WTC11 (cell line): ENCODE measurements at regions not wholly inside any gene's neighbourhood (a gene's known extent, or its start where the extent isn't known, plus 50 kb on each side); places are given as distances from the start of the nearest gene placed in this dataset.

Experiments used
- ATAC-seq: fragments of 200-7000 bp; cut with Tn5 transposase; 2 replicates; pipeline ENCODE4 v1.10.0; 2021; ENCODE audit warnings: mild to moderate bottlenecking, moderate library complexity
- CTCF ChIA-PET: fragments of 300-600 bp; sonication (Branson Sonifier 250); formaldehyde crosslinking; loops from one replicate; lab custom pipeline; 2021; ENCODE audit warnings: antibody characterized with exemption; lab: Charles Lee
- POLR2A ChIA-PET: fragments of 350-600 bp; sonication (Branson Sonifier 250); formaldehyde crosslinking; loops from one replicate; lab custom pipeline; 2021; ENCODE audit warnings: antibody characterized with exemption; lab: Charles Lee
- DNase-seq: peaks from one replicate; pipeline ENCODE4 v3.0.0; 2021; ENCODE audit warnings: low spot score
- H3K27ac Mint-ChIP-seq: 2 replicates; pipeline ENCODE4 v1.8.0; 2021; ENCODE audit warnings: mixed read lengths
- H3K27me3 Mint-ChIP-seq: 2 replicates; pipeline ENCODE4 v1.8.0; 2021; ENCODE audit warnings: low read depth, mild to moderate bottlenecking, moderate library complexity, mixed read lengths
- H3K36me3 Mint-ChIP-seq: 2 replicates; pipeline ENCODE4 v1.8.0; 2021; ENCODE audit warnings: mixed read lengths
- H3K4me1 Mint-ChIP-seq: 2 replicates; pipeline ENCODE4 v1.8.0; 2022; ENCODE audit warnings: mixed read lengths
- H3K4me3 Mint-ChIP-seq: 2 replicates; pipeline ENCODE4 v1.8.0; 2021; ENCODE audit warnings: mild to moderate bottlenecking, moderate library complexity, mixed read lengths
- H3K9me3 Mint-ChIP-seq: 2 replicates; pipeline ENCODE4 v1.8.0; 2021; ENCODE audit warnings: mixed read lengths
- CREB1 ChIP-seq: sonication (generic); formaldehyde crosslinking; IDR thresholded peaks from 2 replicates; pipeline ENCODE4 v1.8.0; 2023; ENCODE audit warnings: mild to moderate bottlenecking, missing genetic modification reagents
- GRHL2 ChIP-seq: fragments of 250-450 bp; sonication (Bioruptor Pico); IDR thresholded peaks from 2 replicates; pipeline ENCODE4 v1.8.0; 2022; ENCODE audit warnings: mild to moderate bottlenecking, moderate library complexity; ENCODE audit not compliant: insufficient replicate concordance, severe bottlenecking
- NFE2L1 ChIP-seq: sonication (generic); formaldehyde crosslinking; IDR thresholded peaks from 2 replicates; pipeline ENCODE4 v1.8.1; 2023; ENCODE audit warnings: missing genetic modification reagents
- NR1H2 ChIP-seq: sonication (generic); formaldehyde crosslinking; IDR thresholded peaks from 2 replicates; pipeline ENCODE4 v1.9.0; 2021; ENCODE audit warnings: mild to moderate bottlenecking, moderate library complexity, missing genetic modification reagents
- RORB ChIP-seq: fragments of 250-450 bp; sonication (Bioruptor Pico); IDR thresholded peaks from 2 replicates; pipeline ENCODE4 v1.9.0; 2021; ENCODE audit warnings: mild to moderate bottlenecking
- SMAD4 ChIP-seq: sonication (generic); formaldehyde crosslinking; IDR thresholded peaks from 2 replicates; pipeline ENCODE4 v1.8.0; 2022; ENCODE audit warnings: mild to moderate bottlenecking, missing genetic modification reagents
- SOX15 ChIP-seq: fragments of 250-450 bp; sonication (Bioruptor Pico); IDR thresholded peaks from 2 replicates; pipeline ENCODE4 v1.9.0; 2021; ENCODE audit warnings: mild to moderate bottlenecking
- ZBTB43 ChIP-seq: sonication (generic); formaldehyde crosslinking; IDR thresholded peaks from 2 replicates; pipeline ENCODE4 v1.8.1; 2023; ENCODE audit warnings: mild to moderate bottlenecking, missing genetic modification reagents
- ZMAT4 ChIP-seq: fragments of 250-450 bp; sonication (Bioruptor Pico); IDR thresholded peaks from 2 replicates; pipeline ENCODE4 v1.9.0; 2021; ENCODE audit warnings: mild to moderate bottlenecking
- ZNF317 ChIP-seq: sonication (generic); formaldehyde crosslinking; IDR thresholded peaks from 2 replicates; pipeline ENCODE4 v1.8.1; 2023; ENCODE audit warnings: low read depth, mild to moderate bottlenecking, moderate library complexity, missing genetic modification reagents, borderline replicate concordance
- TF ChIP-seq, protein P1 (sequence below): sonication (generic); formaldehyde crosslinking; conservative IDR thresholded peaks from 2 replicates; pipeline ENCODE4 v1.8.1; 2023; ENCODE audit warnings: mild to moderate bottlenecking, low read depth, missing genetic modification reagents, moderate library complexity
- TF ChIP-seq, protein P2 (sequence below): sonication (generic); formaldehyde crosslinking; IDR thresholded peaks from 2 replicates; pipeline ENCODE4 v1.8.1; 2022; ENCODE audit warnings: mild to moderate bottlenecking, missing genetic modification reagents, moderate library complexity, borderline replicate concordance
- TF ChIP-seq, protein P3 (sequence below): fragments of 250-450 bp; sonication (Bioruptor Pico); IDR thresholded peaks from 2 replicates; pipeline ENCODE4 v1.9.0; 2021; ENCODE audit warnings: mild to moderate bottlenecking, borderline replicate concordance

GRCh38 chr3:81953111-81953510 lies 191.7 kb upstream of the GBE1 start:
- no peaks in the 10 kb centered on the region for H3K36me3 Mint-ChIP-seq
- H3K4me3 Mint-ChIP-seq: no peak overlapping the region
- H3K27me3 Mint-ChIP-seq: no peaks in the 10 kb centered on the region
- TF ChIP-seq ZMAT4 (CRISPR knock-in tag) (no peak), NR1H2 (CRISPR knock-in tag) (no peak), NFE2L1 (no peak), ZBTB43 (CRISPR knock-in tag) (no peak), SMAD4 (CRISPR knock-in tag) (no peak), SOX15 (CRISPR knock-in tag) (no peak)
- TF ChIP-seq, protein P1, sequence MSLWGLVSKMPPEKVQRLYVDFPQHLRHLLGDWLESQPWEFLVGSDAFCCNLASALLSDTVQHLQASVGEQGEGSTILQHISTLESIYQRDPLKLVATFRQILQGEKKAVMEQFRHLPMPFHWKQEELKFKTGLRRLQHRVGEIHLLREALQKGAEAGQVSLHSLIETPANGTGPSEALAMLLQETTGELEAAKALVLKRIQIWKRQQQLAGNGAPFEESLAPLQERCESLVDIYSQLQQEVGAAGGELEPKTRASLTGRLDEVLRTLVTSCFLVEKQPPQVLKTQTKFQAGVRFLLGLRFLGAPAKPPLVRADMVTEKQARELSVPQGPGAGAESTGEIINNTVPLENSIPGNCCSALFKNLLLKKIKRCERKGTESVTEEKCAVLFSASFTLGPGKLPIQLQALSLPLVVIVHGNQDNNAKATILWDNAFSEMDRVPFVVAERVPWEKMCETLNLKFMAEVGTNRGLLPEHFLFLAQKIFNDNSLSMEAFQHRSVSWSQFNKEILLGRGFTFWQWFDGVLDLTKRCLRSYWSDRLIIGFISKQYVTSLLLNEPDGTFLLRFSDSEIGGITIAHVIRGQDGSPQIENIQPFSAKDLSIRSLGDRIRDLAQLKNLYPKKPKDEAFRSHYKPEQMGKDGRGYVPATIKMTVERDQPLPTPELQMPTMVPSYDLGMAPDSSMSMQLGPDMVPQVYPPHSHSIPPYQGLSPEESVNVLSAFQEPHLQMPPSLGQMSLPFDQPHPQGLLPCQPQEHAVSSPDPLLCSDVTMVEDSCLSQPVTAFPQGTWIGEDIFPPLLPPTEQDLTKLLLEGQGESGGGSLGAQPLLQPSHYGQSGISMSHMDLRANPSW: no peak
- TF ChIP-seq, protein P2, sequence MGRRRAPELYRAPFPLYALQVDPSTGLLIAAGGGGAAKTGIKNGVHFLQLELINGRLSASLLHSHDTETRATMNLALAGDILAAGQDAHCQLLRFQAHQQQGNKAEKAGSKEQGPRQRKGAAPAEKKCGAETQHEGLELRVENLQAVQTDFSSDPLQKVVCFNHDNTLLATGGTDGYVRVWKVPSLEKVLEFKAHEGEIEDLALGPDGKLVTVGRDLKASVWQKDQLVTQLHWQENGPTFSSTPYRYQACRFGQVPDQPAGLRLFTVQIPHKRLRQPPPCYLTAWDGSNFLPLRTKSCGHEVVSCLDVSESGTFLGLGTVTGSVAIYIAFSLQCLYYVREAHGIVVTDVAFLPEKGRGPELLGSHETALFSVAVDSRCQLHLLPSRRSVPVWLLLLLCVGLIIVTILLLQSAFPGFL (CRISPR knock-in tag): no peak
- H3K9me3 Mint-ChIP-seq: peaks cover 10% of the 10 kb centered on the region
- DNase-seq (no peak), ATAC-seq (no peak)
- ChIA-PET CTCF (no interaction called here), POLR2A (no interaction called here)
- no peak overlapping the region for H3K27ac Mint-ChIP-seq
- H3K4me1 Mint-ChIP-seq: peaks cover 28% of the 10 kb centered on the region

GRCh38 chr3:81952141-81952540 lies 190.7 kb upstream of the GBE1 start:
- H3K4me3 Mint-ChIP-seq: no peak overlapping the region
- TF ChIP-seq CREB1 (CRISPR knock-in tag) (no peak), ZNF317 (CRISPR knock-in tag) (no peak)
- TF ChIP-seq, all 79 proteins: peak for 0
- ATAC-seq: no peak
- Mint-ChIP-seq H3K36me3 (no peaks in the 10 kb centered on the region), H3K27me3 (no peaks in the 10 kb centered on the region), H3K27ac (no peak overlapping the region), H3K9me3 (peaks cover 16% of the 10 kb centered on the region), H3K4me1 (peaks cover 28% of the 10 kb centered on the region)
- DNase-seq: no peak
- ChIA-PET POLR2A (no interaction called here), CTCF (no interaction called here)

DNA sequence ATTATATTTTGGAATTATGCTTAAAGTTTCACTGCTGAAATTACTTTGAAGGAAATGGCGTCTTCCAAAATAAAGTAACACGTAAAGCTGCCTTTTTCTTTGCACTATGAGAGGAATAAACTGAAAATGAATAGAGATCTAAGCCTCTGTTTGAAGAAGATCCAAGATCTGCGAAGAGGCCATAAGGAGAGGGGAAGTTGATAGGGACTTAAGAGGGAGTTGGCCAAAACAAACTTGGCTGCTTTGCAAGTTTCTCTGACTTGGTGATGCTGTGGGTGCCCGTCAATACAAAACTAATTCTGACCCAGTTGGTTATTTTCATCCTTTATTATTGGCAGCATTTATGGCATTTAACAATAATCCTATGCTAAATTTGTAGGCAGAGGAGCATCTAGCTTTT lies 190.2 kb upstream of the GBE1 start:
- H3K4me1 Mint-ChIP-seq: peaks cover 28% of the 10 kb centered on the region
- POLR2A ChIA-PET: no interaction called here
- CTCF ChIA-PET: interaction anchor here (0.6 kb wide), 1 partner anchor 1923 kb away, joined by 3 read pairs; no protein-coding TSS in a partner anchor
- DNase-seq (no peak), ATAC-seq (no peak)
- H3K4me3 Mint-ChIP-seq: no peak overlapping the region
- H3K9me3 Mint-ChIP-seq: peaks cover 13% of the 10 kb centered on the region
- H3K27me3 Mint-ChIP-seq: no peaks in the 10 kb centered on the region
- TF ChIP-seq GRHL2 (CRISPR knock-in tag) (no peak), RORB (CRISPR knock-in tag) (no peak)
- TF ChIP-seq, protein P3, sequence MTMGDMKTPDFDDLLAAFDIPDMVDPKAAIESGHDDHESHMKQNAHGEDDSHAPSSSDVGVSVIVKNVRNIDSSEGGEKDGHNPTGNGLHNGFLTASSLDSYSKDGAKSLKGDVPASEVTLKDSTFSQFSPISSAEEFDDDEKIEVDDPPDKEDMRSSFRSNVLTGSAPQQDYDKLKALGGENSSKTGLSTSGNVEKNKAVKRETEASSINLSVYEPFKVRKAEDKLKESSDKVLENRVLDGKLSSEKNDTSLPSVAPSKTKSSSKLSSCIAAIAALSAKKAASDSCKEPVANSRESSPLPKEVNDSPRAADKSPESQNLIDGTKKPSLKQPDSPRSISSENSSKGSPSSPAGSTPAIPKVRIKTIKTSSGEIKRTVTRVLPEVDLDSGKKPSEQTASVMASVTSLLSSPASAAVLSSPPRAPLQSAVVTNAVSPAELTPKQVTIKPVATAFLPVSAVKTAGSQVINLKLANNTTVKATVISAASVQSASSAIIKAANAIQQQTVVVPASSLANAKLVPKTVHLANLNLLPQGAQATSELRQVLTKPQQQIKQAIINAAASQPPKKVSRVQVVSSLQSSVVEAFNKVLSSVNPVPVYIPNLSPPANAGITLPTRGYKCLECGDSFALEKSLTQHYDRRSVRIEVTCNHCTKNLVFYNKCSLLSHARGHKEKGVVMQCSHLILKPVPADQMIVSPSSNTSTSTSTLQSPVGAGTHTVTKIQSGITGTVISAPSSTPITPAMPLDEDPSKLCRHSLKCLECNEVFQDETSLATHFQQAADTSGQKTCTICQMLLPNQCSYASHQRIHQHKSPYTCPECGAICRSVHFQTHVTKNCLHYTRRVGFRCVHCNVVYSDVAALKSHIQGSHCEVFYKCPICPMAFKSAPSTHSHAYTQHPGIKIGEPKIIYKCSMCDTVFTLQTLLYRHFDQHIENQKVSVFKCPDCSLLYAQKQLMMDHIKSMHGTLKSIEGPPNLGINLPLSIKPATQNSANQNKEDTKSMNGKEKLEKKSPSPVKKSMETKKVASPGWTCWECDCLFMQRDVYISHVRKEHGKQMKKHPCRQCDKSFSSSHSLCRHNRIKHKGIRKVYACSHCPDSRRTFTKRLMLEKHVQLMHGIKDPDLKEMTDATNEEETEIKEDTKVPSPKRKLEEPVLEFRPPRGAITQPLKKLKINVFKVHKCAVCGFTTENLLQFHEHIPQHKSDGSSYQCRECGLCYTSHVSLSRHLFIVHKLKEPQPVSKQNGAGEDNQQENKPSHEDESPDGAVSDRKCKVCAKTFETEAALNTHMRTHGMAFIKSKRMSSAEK (CRISPR knock-in tag): no peak
- TF ChIP-seq, protein P2 (CRISPR knock-in tag): no peak
- no peaks in the 10 kb centered on the region for H3K36me3 Mint-ChIP-seq
- H3K27ac Mint-ChIP-seq: no peak overlapping the region
